DLD1 (cell line): ENCODE measurements at regions not wholly inside any gene's neighbourhood (a gene's known extent, or its start where the extent isn't known, plus 50 kb on each side); places are given as distances from the start of the nearest gene placed in this dataset.

Experiments used
- in situ Hi-C: cut with HindIII; loops from 2 replicates; pipeline ENCODE4 v1.10.0; 2017; ENCODE audit warnings: low sequenced_read_pairs

GRCh38 chr7:106166651-106167342 lies 54.7 kb upstream of the SYPL1 start:
- in situ Hi-C loops: loop anchor here (25.0 kb wide), 1 partner anchor 321 kb away; no protein-coding TSS in a partner anchor

DNA sequence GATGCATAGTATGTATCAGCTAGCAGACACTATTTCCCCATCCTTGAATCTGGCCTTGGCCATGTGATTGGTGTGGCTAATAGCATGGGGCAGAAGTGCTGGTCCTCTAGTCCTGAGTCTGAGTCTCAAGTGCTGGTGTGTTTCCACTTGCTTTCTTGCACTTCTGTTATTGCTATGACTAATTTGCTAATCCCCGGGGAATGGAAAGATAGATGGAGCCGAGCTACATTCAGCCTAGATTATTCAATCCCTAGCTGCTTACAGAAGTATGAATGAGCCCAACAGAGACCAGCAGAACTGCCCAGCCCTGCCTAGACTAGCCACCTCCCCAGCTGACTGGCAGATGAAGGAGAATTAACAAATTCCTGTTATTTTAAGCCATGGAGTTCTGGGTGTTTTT lies 53.2 kb upstream of the SYPL1 start:
- in situ Hi-C loops: loop anchor here (25.0 kb wide), 1 partner anchor 322 kb away; no protein-coding TSS in a partner anchor

DNA sequence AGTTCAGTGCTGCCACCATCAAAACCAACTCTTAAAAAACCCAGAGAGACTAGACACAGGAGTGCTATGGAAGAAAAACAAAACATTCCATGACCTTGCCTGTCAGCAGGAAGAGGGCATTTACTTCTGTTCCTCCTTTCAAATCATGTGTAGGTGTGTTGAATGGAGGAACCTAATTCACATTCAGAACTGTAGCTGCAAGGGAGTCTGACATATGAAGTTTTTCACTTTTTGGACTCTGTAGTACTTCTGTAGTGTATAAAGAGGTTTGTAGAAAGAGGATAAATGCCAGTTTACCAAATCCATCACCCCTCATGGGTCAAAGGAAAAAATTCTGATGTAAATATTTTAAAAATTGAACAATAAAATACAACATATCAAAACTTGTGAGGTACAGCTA lies 51.1 kb upstream of the SYPL1 start:
- in situ Hi-C loops: loop anchor here (25.0 kb wide), 1 partner anchor 324 kb away; no protein-coding TSS in a partner anchor
